Lower leg skin (tissue), 4 donors: ENCODE measurements at regions not wholly inside any gene's neighbourhood (a gene's known extent, or its start where the extent isn't known, plus 50 kb on each side); places are given as distances from the start of the nearest gene placed in this dataset.
"Not testable (repeated sequence)": the region's sequence is repeated elsewhere in the genome, so short reads cannot be mapped to it uniquely, and the experiment has no call there.

ENCODE experiments used
- DNase-seq, 2 donors: peaks; one replicate each; pipeline ENCODE4 v3.0.0-alpha.2; 2019; ENCODE audit warnings: low spot score in 2 of 2
- H3K4me3 ChIP-seq: fragments of 200-600 bp; sonication (generic); 2 replicates; pipeline ENCODE4 v1.5.1; 2017; ENCODE audit warnings: mild to moderate bottlenecking, low read depth; ENCODE audit not compliant: poor library complexity, severe bottlenecking
- POLR2A ChIP-seq, 2 donors: fragments of 450-650 bp; IDR thresholded peaks; one replicate each; pipeline ENCODE4 v1.6.1; 2016 to 2017; ENCODE audit warnings: antibody characterized with exemption in 2 of 2, mild to moderate bottlenecking in 1 of 2, moderate library complexity in 1 of 2
- WGBS, 2 donors: methylation state at CpG; one replicate each; pipeline ENCODE4 v1.1.5; 2018; 5-methylcytosine and 5-hydroxymethylcytosine counted together
- intact Hi-C: fragments of 100-400 bp; cut with DNase I; formaldehyde crosslinking; loops from one replicate; pipeline ENCODE4 v1.15.0; 2023; ENCODE audit warnings: low total_unique reads
- TF ChIP-seq, protein P1 (sequence below), 3 donors: fragments of 450-650 bp; IDR thresholded peaks; one replicate each; pipeline ENCODE4 v1.5.1; 2016; ENCODE audit warnings: antibody characterized with exemption in 3 of 3, mild to moderate bottlenecking in 3 of 3, moderate library complexity in 2 of 3

DNA sequence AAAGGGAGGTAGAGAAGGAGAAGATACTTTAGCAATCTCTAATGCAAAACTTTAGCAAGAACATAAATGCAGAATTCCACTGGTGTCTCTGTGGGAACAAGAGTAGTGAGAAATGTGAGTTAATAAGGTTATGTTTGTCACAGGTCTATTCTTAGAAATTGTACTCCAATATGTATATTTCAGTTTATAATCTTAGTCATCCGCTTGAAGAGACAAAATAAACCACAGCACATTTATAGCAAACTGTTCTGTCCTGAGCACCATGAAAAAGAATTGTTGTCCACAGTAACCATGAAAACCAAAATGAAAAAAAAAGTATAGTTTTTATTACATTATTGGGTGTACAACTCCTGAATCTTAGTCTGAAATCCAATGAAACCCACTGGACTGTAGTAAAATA, 93.6 kb upstream of the TSLP start:
- intact Hi-C loops: no loop called here
- DNase-seq: no peak
- no peak overlapping the region for H3K4me3 ChIP-seq
- WGBS, 2 donors: 96 to 97% methylated on average over 1 of the region's 1 CpG
- TF ChIP-seq POLR2A (IDR thresholded peaks at IDR 0.05): no peak
- TF ChIP-seq, protein P1, sequence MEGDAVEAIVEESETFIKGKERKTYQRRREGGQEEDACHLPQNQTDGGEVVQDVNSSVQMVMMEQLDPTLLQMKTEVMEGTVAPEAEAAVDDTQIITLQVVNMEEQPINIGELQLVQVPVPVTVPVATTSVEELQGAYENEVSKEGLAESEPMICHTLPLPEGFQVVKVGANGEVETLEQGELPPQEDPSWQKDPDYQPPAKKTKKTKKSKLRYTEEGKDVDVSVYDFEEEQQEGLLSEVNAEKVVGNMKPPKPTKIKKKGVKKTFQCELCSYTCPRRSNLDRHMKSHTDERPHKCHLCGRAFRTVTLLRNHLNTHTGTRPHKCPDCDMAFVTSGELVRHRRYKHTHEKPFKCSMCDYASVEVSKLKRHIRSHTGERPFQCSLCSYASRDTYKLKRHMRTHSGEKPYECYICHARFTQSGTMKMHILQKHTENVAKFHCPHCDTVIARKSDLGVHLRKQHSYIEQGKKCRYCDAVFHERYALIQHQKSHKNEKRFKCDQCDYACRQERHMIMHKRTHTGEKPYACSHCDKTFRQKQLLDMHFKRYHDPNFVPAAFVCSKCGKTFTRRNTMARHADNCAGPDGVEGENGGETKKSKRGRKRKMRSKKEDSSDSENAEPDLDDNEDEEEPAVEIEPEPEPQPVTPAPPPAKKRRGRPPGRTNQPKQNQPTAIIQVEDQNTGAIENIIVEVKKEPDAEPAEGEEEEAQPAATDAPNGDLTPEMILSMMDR (IDR thresholded peaks at IDR 0.05): no peak

DNA sequence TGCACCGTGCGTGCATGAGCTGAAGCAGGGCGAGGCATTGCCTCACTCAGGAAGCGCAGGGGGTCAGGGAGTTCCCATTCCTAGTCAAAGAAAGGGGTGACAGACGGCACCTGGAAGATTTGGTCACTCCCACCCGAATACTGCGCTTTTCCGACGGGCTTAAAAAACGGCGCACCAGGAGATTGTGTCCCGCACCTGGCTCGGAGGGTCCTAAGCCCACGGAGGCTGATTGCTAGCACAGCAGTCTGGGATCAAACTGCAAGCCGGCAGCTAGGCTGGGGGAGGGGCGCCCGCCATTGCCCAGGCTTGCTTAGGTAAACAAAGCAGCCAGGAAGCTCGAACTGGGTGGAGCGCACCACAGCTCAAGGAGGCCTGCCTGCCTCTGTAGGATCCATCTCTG, 85.6 kb upstream of the TSLP start:
- H3K4me3 ChIP-seq, DNase-seq, intact Hi-C loops: not testable (repeated sequence)
- WGBS, 2 donors: 70 to 74% methylated on average over 19 of the region's 19 CpGs

DNA sequence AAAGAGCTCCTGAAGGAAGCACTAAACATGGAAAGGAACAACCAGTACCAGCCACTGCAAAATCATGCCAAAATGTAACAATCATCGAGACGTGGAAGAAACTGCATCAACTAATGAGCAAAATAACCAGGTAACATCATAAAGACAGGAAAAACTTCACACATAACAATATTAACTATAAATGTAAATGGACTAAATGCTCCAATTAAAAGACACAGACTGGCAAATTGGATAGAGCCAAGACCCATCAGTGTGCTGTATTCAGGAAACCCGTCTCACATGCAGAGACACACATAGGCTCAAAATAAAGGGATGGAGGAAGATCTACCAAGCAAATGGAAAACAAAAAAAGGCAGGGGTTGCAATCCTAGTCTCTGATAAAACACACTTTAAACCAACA, 83.9 kb upstream of the TSLP start:
- DNase-seq, H3K4me3 ChIP-seq, intact Hi-C loops: not testable (repeated sequence)
- WGBS, 2 donors: 93 to 99% methylated on average over 3 of the region's 3 CpGs

DNA sequence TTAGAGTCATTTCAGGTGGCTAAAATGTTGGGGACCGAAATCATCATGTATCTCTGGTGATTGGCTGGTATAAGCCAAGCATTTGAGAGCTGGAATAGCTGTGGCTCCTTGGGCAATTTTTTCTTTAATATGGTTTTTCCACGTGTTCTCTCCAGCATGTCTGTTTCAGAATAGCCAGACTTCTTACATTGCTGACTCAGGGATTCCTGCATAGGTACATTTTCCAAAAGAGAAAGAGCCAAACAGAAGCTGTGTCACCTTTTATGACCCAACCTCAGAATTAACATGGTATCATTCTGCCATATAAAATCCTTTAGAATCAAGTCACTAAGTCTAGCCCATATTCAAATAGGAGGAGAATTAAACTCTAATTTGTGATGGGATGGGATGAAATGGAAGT, 74.8 kb upstream of the TSLP start:
- no peak overlapping the region for H3K4me3 ChIP-seq
- TF ChIP-seq, protein P1 (IDR thresholded peaks at IDR 0.05): no peak
- no peak for TF ChIP-seq POLR2A (IDR thresholded peaks at IDR 0.05)
- intact Hi-C loops: no loop called here
- 56 to 59% methylated on average over 2 of the region's 2 CpGs for WGBS, 2 donors
- DNase-seq: no peak

DNA sequence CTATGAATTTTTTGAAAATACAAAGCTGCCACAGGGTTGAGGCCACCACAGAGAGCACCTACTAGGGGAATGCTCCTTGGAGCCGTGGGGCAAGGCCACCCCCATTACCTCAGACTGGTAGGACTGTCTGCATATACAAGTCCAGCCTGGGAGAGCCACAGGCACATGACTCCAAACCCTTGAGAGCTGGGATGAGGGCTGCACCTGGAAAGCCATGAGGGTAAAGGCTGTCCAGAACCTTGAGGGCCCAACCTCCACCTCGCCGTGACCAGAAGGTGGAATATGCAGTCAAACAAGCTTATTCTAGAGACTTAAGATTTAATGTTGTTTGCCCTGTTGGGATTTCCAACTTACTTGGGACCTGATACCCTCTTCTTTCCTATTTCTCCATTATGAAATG, 69.5 kb upstream of the TSLP start:
- DNase-seq: no peak
- WGBS, 2 donors: 86 to 87% methylated on average over 3 of the region's 3 CpGs
- no peak for TF ChIP-seq POLR2A (IDR thresholded peaks at IDR 0.05)
- TF ChIP-seq, protein P1 (IDR thresholded peaks at IDR 0.05): no peak
- no peak overlapping the region for H3K4me3 ChIP-seq
- intact Hi-C loops: no loop called here

DNA sequence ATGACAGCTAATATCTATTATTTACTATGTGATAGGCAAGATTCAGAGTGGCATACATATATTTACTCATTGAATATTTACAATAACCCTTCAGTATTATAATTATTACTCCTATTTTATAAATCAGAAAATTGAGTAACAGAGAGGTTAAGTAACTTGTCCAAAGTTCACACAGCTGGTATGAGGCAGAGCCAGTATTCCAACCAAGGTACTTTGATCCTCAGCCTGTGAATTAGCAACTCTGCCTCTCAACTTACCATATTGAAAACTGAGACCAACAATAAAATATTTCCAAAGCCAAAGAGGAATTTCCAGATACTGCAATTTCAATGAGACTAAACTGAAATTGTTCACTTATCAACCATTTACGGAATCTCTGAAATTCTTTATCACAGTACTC, 67.9 kb upstream of the TSLP start:
- no peak for DNase-seq
- H3K4me3 ChIP-seq: no peak overlapping the region
- TF ChIP-seq, protein P1 (IDR thresholded peaks at IDR 0.05): no peak
- no peak for TF ChIP-seq POLR2A (IDR thresholded peaks at IDR 0.05)
- intact Hi-C loops: no loop called here
- WGBS, 2 donors: 100% methylated on average over 1 of the region's 1 CpG

DNA sequence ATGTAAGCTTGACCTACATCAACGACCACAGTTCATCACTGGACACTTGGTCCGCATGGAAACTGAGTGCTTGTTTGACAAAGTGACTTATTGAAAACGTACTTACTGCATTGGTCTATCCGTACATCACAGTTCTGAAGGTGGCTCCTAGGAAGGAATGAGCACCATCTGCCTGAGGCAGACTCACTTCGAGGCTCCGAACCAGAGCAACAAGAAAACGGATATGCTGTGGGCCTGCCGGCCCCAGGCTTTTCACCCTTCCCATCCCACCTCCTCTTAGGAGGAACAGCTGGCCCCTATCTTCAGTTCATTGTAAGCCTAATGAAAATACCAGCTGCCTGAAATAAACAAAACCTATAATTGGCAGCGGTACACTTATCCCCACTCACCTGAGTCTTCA, 67.2 kb upstream of the TSLP start:
- DNase-seq: no peak
- 74 to 77% methylated on average over 9 of the region's 9 CpGs for WGBS, 2 donors
- intact Hi-C loops: no loop called here
- TF ChIP-seq POLR2A (IDR thresholded peaks at IDR 0.05): no peak
- TF ChIP-seq, protein P1 (IDR thresholded peaks at IDR 0.05): no peak
- H3K4me3 ChIP-seq: no peak overlapping the region
